ENCODE measurements at regions not wholly inside any gene's neighbourhood (a gene's known extent, or its start where the extent isn't known, plus 50 kb on each side); places are given as distances from the start of the nearest gene placed in this dataset.
A peak's percentile ranks its signal among the peaks of the same experiment; 100 is the strongest.

GRCh38 chr3:68288085-68288484, 633.7 kb upstream of the SUCLG2 start:
- no peak for DNase-seq

GRCh38 chr3:68287101-68287500, 632.7 kb upstream of the SUCLG2 start:
- DNase-seq: no peak

- DNase-seq: no peak
Measured at GRCh38 chr3:68274286-68274685, 619.9 kb upstream of the SUCLG2 start.

- DNase-seq: no peak
Measured at GRCh38 chr3:68271145-68271544, 616.7 kb upstream of the SUCLG2 start.

- DNase-seq: peak; percentile 7
Measured at GRCh38 chr3:68256635-68257223, 602.3 kb upstream of the SUCLG2 start.

- peak; percentile 52 for DNase-seq
Measured at GRCh38 chr3:68249265-68249664, 594.9 kb upstream of the SUCLG2 start.

- DNase-seq: no peak
Measured at GRCh38 chr3:68242606-68243005, 588.2 kb upstream of the SUCLG2 start.

- no peak for DNase-seq
Measured at GRCh38 chr3:68239542-68239941, 585.1 kb upstream of the SUCLG2 start.

- DNase-seq: no peak
Measured at GRCh38 chr3:68234076-68234780, 579.8 kb upstream of the SUCLG2 start.

- DNase-seq: no peak
Measured at GRCh38 chr3:68228856-68229255, 574.4 kb upstream of the SUCLG2 start.

GRCh38 chr3:68220832-68221231, 566.4 kb upstream of the SUCLG2 start:
- DNase-seq: no peak

- DNase-seq: no peak
Measured at GRCh38 chr3:68211637-68212036, 557.2 kb upstream of the SUCLG2 start.

GRCh38 chr3:68210635-68211034, 556.2 kb upstream of the SUCLG2 start:
- no peak for DNase-seq

- peak; percentile 20 for DNase-seq
Measured at GRCh38 chr3:68207327-68207726, 552.9 kb upstream of the SUCLG2 start.

- no peak for DNase-seq
Measured at GRCh38 chr3:68206524-68207117, 552.2 kb upstream of the SUCLG2 start.

GRCh38 chr3:68186733-68187132, 532.3 kb upstream of the SUCLG2 start:
- DNase-seq: no peak

- DNase-seq: no peak
Measured at GRCh38 chr3:68176600-68176999, 522.2 kb upstream of the SUCLG2 start.

- DNase-seq: no peak
Measured at GRCh38 chr3:68173012-68173634, 518.7 kb upstream of the SUCLG2 start.

- no peak for DNase-seq
Measured at GRCh38 chr3:68172039-68172438, 517.6 kb upstream of the SUCLG2 start.

GRCh38 chr3:68163968-68164367, 509.6 kb upstream of the SUCLG2 start:
- DNase-seq: no peak

- DNase-seq: no peak
Measured at GRCh38 chr3:68163062-68163461, 508.6 kb upstream of the SUCLG2 start.

GRCh38 chr3:68162644-68163043, 508.2 kb upstream of the SUCLG2 start:
- no peak for DNase-seq

GRCh38 chr3:68151359-68151758, 496.9 kb upstream of the SUCLG2 start:
- DNase-seq: no peak

GRCh38 chr3:68148447-68148846, 494.0 kb upstream of the SUCLG2 start:
- DNase-seq: no peak
